Fibroblast of peridontal ligament (primary cell): ENCODE measurements at regions not wholly inside any gene's neighbourhood (a gene's known extent, or its start where the extent isn't known, plus 50 kb on each side); places are given as distances from the start of the nearest gene placed in this dataset.
A peak's percentile ranks its signal among the peaks of the same experiment; 100 is the strongest.
"Not testable (repeated sequence)": the region's sequence is repeated elsewhere in the genome, so short reads cannot be mapped to it uniquely, and the experiment has no call there.

Experiments
- DNase-seq: peaks from one replicate; pipeline ENCODE4 v3.0.0-alpha.2; 2010; ENCODE audit errors: extremely low read depth

- DNase-seq = peak; percentile 27
Measured at GRCh38 chrX:2572740-2573139, 72.0 kb upstream of the DHRSX start.

- DNase-seq = no peak
Measured at GRCh38 chrX:2568125-2568524, 67.3 kb upstream of the DHRSX start.

GRCh38 chrX:2566055-2566454, 65.3 kb upstream of the DHRSX start:
- no peak for DNase-seq

GRCh38 chrX:2561456-2561855, 60.7 kb upstream of the DHRSX start:
- DNase-seq = no peak

- DNase-seq = peak; percentile 70
Measured at GRCh38 chrX:2559124-2559523, 58.3 kb upstream of the DHRSX start.

GRCh38 chrX:2554891-2555290, 54.1 kb upstream of the DHRSX start:
- DNase-seq = peak; percentile 6

- not testable (repeated sequence) for DNase-seq
Measured at GRCh38 chrX:2554066-2554465, 53.3 kb upstream of the DHRSX start.

GRCh38 chrX:2552621-2553201, 51.9 kb upstream of the DHRSX start:
- DNase-seq = peak; percentile 96

GRCh38 chrX:2550328-2551020, 49.7 kb upstream of the DHRSX start:
- DNase-seq = peak; percentile 3
